MM.1S (cell line): ENCODE measurements at regions not wholly inside any gene's neighbourhood (a gene's known extent, or its start where the extent isn't known, plus 50 kb on each side); places are given as distances from the start of the nearest gene placed in this dataset.

Source experiments
- EZH2 ChIP-seq: fragments of 300-600 bp; sonication (generic); optimal IDR thresholded peaks from 2 replicates; pipeline ENCODE3; 2017; ENCODE audit warnings: low read depth, mild to moderate bottlenecking, antibody characterized with exemption, low read length, mixed read lengths
- EZH2phosphoT487 ChIP-seq: fragments of 300-600 bp; sonication (generic); IDR thresholded peaks from 2 replicates; pipeline ENCODE4 v1.6.1; 2018; ENCODE audit warnings: antibody characterized with exemption, low read length
- TF ChIP-seq, protein P1 (sequence below): fragments of 300-600 bp; sonication (generic); IDR thresholded peaks from 2 replicates; pipeline ENCODE4 v1.5.1; 2016; ENCODE audit warnings: antibody characterized with exemption, low read length, mixed read lengths

DNA sequence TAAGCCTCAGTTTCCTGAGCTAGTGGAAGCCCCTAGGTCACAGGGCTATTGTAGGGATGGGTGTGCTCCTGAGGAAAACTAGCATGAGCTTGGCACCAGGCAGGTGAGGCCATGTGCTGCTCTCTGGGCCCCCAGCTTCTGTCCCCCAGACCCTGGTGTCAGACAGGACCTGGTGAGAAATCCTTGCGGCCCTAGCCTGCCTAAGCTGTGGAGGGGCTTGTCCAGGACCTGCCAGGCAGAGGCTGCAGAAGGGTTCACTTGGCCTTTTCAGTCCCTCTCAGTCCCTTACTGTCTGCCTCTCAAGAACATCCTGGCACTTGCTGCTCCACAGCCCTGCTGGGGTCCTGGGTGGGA, 58.4 kb downstream of the ZFP36L2 start:
- TF ChIP-seq EZH2 (no peak), EZH2phosphoT487 (no peak)
- TF ChIP-seq, protein P1, sequence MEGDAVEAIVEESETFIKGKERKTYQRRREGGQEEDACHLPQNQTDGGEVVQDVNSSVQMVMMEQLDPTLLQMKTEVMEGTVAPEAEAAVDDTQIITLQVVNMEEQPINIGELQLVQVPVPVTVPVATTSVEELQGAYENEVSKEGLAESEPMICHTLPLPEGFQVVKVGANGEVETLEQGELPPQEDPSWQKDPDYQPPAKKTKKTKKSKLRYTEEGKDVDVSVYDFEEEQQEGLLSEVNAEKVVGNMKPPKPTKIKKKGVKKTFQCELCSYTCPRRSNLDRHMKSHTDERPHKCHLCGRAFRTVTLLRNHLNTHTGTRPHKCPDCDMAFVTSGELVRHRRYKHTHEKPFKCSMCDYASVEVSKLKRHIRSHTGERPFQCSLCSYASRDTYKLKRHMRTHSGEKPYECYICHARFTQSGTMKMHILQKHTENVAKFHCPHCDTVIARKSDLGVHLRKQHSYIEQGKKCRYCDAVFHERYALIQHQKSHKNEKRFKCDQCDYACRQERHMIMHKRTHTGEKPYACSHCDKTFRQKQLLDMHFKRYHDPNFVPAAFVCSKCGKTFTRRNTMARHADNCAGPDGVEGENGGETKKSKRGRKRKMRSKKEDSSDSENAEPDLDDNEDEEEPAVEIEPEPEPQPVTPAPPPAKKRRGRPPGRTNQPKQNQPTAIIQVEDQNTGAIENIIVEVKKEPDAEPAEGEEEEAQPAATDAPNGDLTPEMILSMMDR: no peak
